Liver (tissue), 8 donors: ENCODE measurements at regions not wholly inside any gene's neighbourhood (a gene's known extent, or its start where the extent isn't known, plus 50 kb on each side); places are given as distances from the start of the nearest gene placed in this dataset.

Experiments
- DNase-seq: peaks from one replicate; pipeline ENCODE4 v3.0.0-alpha.2; 2017; ENCODE audit warnings: low spot score
- H3K27ac ChIP-seq, 2 donors: one replicate each; pipeline ENCODE4 v1.7.0; 2013; ENCODE audit warnings: inconsistent platforms in 2 of 2, low read length in 2 of 2, control low read depth in 1 of 2, low read depth in 1 of 2, mild to moderate bottlenecking in 1 of 2
- H3K27me3 ChIP-seq, 4 donors: one replicate each; pipeline versions ENCODE4 v1.6.1 to v1.7.0; 2013; ENCODE audit warnings: low read length in 3 of 4, inconsistent platforms in 1 of 4, mild to moderate bottlenecking in 1 of 4, moderate library complexity in 1 of 4; ENCODE audit not compliant: control insufficient read depth in 4 of 4, insufficient read depth in 4 of 4
- H3K36me3 ChIP-seq, 4 donors: one replicate each; pipeline versions ENCODE4 v1.6.1 to v1.7.0; 2013; ENCODE audit warnings: low read length in 3 of 4, mild to moderate bottlenecking in 3 of 4, low read depth in 1 of 4, moderate library complexity in 1 of 4; ENCODE audit not compliant: control insufficient read depth in 4 of 4, insufficient read depth in 3 of 4
- H3K4me1 ChIP-seq, 4 donors: one replicate each; pipeline versions ENCODE4 v1.6.1 to v1.7.0; 2013; ENCODE audit warnings: low read length in 3 of 4, mild to moderate bottlenecking in 3 of 4, moderate library complexity in 1 of 4; ENCODE audit not compliant: control insufficient read depth in 4 of 4, insufficient read depth in 4 of 4
- H3K4me3 ChIP-seq, 3 donors: one replicate each; pipeline versions ENCODE4 v1.6.1 to v1.7.0; 2013; ENCODE audit warnings: low read length in 3 of 3, control low read depth in 1 of 3, low read depth in 1 of 3, mild to moderate bottlenecking in 1 of 3
- H3K9ac ChIP-seq, 2 donors: one replicate each; pipeline ENCODE4 v1.7.0; 2013; ENCODE audit warnings: low read length in 2 of 2, mild to moderate bottlenecking in 2 of 2, moderate library complexity in 2 of 2, control low read depth in 1 of 2, low read depth in 1 of 2
- H3K9me3 ChIP-seq, 4 donors: one replicate each; pipeline versions ENCODE4 v1.6.1 to v1.7.0; 2013; ENCODE audit warnings: low read length in 3 of 4; ENCODE audit not compliant: control insufficient read depth in 4 of 4
- ATF3 ChIP-seq: IDR thresholded peaks from 2 replicates; pipeline ENCODE4 v1.6.1; 2016; ENCODE audit warnings: antibody characterized with exemption
- EGR1 ChIP-seq, 2 donors: IDR thresholded peaks; 2 replicates each; pipeline ENCODE4 v1.6.1; 2016 to 2018; ENCODE audit warnings: antibody characterized with exemption in 2 of 2, low read depth in 2 of 2
- FOXA1 ChIP-seq: IDR thresholded peaks from 2 replicates; pipeline ENCODE4 v1.6.1; 2016; ENCODE audit warnings: antibody characterized with exemption
- FOXA2 ChIP-seq: IDR thresholded peaks from 2 replicates; pipeline ENCODE4 v1.6.1; 2016; ENCODE audit warnings: antibody characterized with exemption
- GABPA ChIP-seq, 2 donors: IDR thresholded peaks in 1 of 2; conservative IDR thresholded peaks in 1 of 2; 2 replicates each; pipeline ENCODE4 v1.6.1; 2016; ENCODE audit warnings: antibody characterized with exemption in 2 of 2, mild to moderate bottlenecking in 1 of 2, moderate library complexity in 1 of 2
- HNF4A ChIP-seq, 2 donors: conservative IDR thresholded peaks; 2 replicates each; pipeline ENCODE4 v1.6.1; 2016; ENCODE audit warnings: antibody characterized with exemption in 2 of 2, mild to moderate bottlenecking in 2 of 2
- HNF4G ChIP-seq: IDR thresholded peaks from 2 replicates; pipeline ENCODE4 v1.6.1; 2016; ENCODE audit warnings: antibody characterized with exemption
- JUND ChIP-seq, 2 donors: IDR thresholded peaks; 2 replicates each; pipeline ENCODE4 v1.6.1; 2016; ENCODE audit warnings: antibody characterized with exemption in 2 of 2
- MAX ChIP-seq: IDR thresholded peaks from 2 replicates; pipeline ENCODE4 v1.6.1; 2016; ENCODE audit warnings: antibody characterized with exemption
- NR2F2 ChIP-seq: IDR thresholded peaks from 2 replicates; pipeline ENCODE4 v1.6.1; 2016; ENCODE audit warnings: antibody characterized with exemption
- RAD21 ChIP-seq, 2 donors: IDR thresholded peaks; 2 replicates each; pipeline ENCODE4 v1.6.1; 2016; ENCODE audit warnings: antibody characterized with exemption in 2 of 2, mild to moderate bottlenecking in 2 of 2
- REST ChIP-seq: IDR thresholded peaks from 2 replicates; pipeline ENCODE4 v1.6.1; 2016; ENCODE audit warnings: antibody characterized with exemption, mild to moderate bottlenecking
- RXRA ChIP-seq, 2 donors: IDR thresholded peaks; 2 replicates each; pipeline ENCODE4 v1.6.1; 2017 to 2018; ENCODE audit warnings: antibody characterized with exemption in 2 of 2, mild to moderate bottlenecking in 1 of 2
- SP1 ChIP-seq: IDR thresholded peaks from 2 replicates; pipeline ENCODE4 v1.6.1; 2018; ENCODE audit warnings: antibody characterized with exemption, mild to moderate bottlenecking
- TAF1 ChIP-seq: conservative IDR thresholded peaks from 2 replicates; pipeline ENCODE4 v1.6.1; 2016; ENCODE audit warnings: antibody characterized with exemption, mild to moderate bottlenecking
- YY1 ChIP-seq: IDR thresholded peaks from 2 replicates; pipeline ENCODE4 v1.6.1; 2016; ENCODE audit warnings: antibody characterized with exemption, mild to moderate bottlenecking
- ZBTB33 ChIP-seq: IDR thresholded peaks from 2 replicates; pipeline ENCODE4 v1.6.1; 2016; ENCODE audit warnings: antibody characterized with exemption
- WGBS: extraction: QIAGEN DNeasy Blood & Tissue Kit; methylation state at CpG from one replicate; pipeline ENCODE4 v1.1.7; 2013; 5-methylcytosine and 5-hydroxymethylcytosine counted together
- TF ChIP-seq, protein P1 (sequence below): fragments of 150-350 bp; IDR thresholded peaks from 2 replicates; pipeline ENCODE4 v1.5.1; 2017; ENCODE audit warnings: improper control_type of control experiment, low read depth, low read length; ENCODE audit not compliant: missing input control
- donor health status: healthy.
- donor health status: healthy.
- donor health status: healthy.
- donor health status: healthy.
- donor health status: healthy.

DNA sequence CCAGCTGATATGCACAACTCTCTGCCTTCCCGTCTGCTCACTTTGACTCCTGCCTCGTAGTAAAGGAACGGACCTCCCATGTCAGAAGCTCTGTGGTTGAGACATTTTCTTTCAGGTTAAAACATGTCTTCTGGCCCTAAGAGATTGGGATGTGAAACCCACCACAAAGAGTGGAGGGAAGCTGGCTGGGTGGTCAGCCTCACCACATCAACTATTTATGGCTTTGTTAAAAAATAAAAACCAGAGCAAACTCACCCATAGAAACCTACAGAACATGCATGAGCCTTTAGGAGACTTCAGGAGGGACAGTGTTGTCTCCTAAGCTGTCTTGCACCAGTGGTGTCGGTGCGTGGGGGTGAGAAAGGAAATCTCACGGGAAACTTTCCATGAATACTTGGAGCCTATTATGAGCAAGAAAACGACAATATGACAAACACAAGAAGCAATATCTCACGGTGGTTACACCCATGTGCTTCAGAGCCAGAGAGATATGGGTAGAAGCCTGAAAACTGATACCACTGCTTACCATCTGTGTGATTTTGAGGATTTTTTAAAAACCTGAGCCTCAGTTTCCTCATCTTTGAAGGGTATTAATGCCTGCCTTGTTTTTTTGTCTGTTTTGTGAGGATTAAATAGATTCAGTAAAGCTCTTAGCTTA is 61.7 kb upstream of the XYLT1 start:
- DNase-seq = no peak
- Histone ChIP-seq H3K4me1 (no peaks in the 10 kb centered on the region), H3K9ac (no peak overlapping the region), H3K9me3 (peaks cover 0 to 3% (median 2%) of the 10 kb centered on the region in 4 donors), H3K36me3 (no peaks in the 10 kb centered on the region), H3K27ac (no peak overlapping the region), H3K27me3 (no peaks in the 10 kb centered on the region), H3K4me3 (no peak overlapping the region)
- WGBS = 72% methylated on average over 8 of the region's 8 CpGs
- TF ChIP-seq MAX (no peak), ZBTB33 (no peak), ATF3 (no peak), JUND (IDR thresholded peaks at IDR 0.05) (no peak), EGR1 (IDR thresholded peaks at IDR 0.05; ENCODE audit: low read depth in 2 of 2) (no peak), RAD21 (IDR thresholded peaks at IDR 0.05) (no peak), REST (no peak), YY1 (no peak), FOXA1 (no peak)
- TF ChIP-seq, protein P1, sequence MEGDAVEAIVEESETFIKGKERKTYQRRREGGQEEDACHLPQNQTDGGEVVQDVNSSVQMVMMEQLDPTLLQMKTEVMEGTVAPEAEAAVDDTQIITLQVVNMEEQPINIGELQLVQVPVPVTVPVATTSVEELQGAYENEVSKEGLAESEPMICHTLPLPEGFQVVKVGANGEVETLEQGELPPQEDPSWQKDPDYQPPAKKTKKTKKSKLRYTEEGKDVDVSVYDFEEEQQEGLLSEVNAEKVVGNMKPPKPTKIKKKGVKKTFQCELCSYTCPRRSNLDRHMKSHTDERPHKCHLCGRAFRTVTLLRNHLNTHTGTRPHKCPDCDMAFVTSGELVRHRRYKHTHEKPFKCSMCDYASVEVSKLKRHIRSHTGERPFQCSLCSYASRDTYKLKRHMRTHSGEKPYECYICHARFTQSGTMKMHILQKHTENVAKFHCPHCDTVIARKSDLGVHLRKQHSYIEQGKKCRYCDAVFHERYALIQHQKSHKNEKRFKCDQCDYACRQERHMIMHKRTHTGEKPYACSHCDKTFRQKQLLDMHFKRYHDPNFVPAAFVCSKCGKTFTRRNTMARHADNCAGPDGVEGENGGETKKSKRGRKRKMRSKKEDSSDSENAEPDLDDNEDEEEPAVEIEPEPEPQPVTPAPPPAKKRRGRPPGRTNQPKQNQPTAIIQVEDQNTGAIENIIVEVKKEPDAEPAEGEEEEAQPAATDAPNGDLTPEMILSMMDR = no peak

DNA sequence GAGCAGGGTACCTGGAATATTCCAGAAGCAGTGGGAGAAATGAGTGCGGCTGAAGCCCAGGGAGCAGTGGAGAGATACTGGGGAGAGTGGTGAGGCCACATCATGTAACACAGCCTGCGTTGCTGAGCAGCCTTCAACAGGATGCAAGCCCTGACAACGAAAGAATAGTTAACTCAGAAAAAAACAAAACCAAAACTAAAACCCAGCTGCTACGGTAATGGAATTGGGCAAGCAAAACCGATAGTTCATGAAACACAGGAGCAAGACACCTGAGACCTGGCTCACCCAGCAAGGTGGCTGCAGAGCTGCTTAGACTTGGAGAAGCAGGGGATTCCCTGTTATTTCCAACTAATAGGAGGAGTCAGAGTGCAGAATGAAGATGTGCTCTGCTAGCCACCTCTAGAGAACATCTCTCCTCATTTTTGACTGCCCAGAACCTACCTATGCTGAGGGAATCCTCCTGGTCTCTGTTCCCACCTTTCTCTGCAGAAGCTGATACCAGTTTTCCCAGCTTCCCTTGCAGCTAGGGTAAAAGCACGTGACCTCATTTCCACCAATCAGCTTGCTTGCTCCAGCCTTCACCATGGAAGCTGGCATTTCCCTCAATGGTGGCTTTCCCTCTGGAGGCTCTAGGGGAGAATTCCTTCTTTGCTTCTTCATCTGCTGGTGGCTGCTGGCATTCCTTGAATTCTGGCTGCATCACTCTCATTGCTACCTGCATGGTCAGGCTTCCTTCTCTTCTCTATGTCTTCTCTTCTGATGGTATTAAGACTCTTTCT is 59.4 kb upstream of the XYLT1 start:
- Histone ChIP-seq H3K4me1 (no peaks in the 10 kb centered on the region), H3K36me3 (no peaks in the 10 kb centered on the region), H3K27ac (no peak overlapping the region), H3K9ac (no peak overlapping the region), H3K9me3 (peaks cover 0 to 3% (median 2%) of the 10 kb centered on the region in 4 donors), H3K27me3 (no peaks in the 10 kb centered on the region), H3K4me3 (peak overlapping the region in 1 of 3 donors; percentile 10)
- 71% methylated on average over 6 of the region's 6 CpGs for WGBS
- DNase-seq = no peak
- TF ChIP-seq GABPA (IDR thresholded peaks at IDR 0.05 in 1 of 2, conservative IDR thresholded peaks at IDR 0.05 in 1 of 2) (no peak), ATF3 (no peak), EGR1 (IDR thresholded peaks at IDR 0.05; ENCODE audit: low read depth in 2 of 2) (no peak), TAF1 (no peak), HNF4G (no peak), RXRA (IDR thresholded peaks at IDR 0.05) (no peak), JUND (IDR thresholded peaks at IDR 0.05) (no peak), NR2F2 (no peak), MAX (no peak), HNF4A (conservative IDR thresholded peaks at IDR 0.05) (no peak), SP1 (no peak), YY1 (no peak), FOXA1 (no peak), RAD21 (IDR thresholded peaks at IDR 0.05) (no peak), FOXA2 (no peak), ZBTB33 (no peak)
